AG09319 (cell line): ENCODE measurements at regions not wholly inside any gene's neighbourhood (a gene's known extent, or its start where the extent isn't known, plus 50 kb on each side); places are given as distances from the start of the nearest gene placed in this dataset.
"Not testable (repeated sequence)": the region's sequence is repeated elsewhere in the genome, so short reads cannot be mapped to it uniquely, and the experiment has no call there.

ENCODE experiments used
- DNase-seq: peaks from one replicate; pipeline ENCODE4 v3.0.0-alpha.2; 2010; ENCODE audit warnings: low read depth; ENCODE audit errors: extremely low read depth
- TF ChIP-seq, protein P1 (sequence below): IDR thresholded peaks from 2 replicates; pipeline ENCODE4 v1.5.1; 2011; ENCODE audit warnings: low read depth, mild to moderate bottlenecking, inconsistent platforms, low read length, moderate library complexity

DNA sequence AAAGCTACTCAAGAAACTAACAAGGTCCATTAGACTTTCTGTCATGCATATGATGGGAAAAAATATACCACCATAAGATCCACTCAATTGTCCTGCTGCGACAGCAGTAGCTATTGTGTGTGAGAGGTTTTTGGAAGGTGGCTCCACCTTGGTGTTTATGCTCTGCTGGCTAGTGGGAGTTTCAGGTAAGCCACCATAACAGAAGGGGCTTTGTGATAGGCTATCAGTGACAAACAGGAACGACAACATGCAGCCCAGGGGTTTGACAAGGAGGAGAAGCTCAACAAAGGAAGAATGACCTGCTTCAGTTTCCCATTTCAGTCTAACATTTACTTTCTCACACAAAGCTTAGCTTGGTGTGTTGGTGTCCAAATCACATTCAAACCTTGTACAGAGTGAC lies 182.6 kb downstream of the ATOH1 start:
- TF ChIP-seq, protein P1, sequence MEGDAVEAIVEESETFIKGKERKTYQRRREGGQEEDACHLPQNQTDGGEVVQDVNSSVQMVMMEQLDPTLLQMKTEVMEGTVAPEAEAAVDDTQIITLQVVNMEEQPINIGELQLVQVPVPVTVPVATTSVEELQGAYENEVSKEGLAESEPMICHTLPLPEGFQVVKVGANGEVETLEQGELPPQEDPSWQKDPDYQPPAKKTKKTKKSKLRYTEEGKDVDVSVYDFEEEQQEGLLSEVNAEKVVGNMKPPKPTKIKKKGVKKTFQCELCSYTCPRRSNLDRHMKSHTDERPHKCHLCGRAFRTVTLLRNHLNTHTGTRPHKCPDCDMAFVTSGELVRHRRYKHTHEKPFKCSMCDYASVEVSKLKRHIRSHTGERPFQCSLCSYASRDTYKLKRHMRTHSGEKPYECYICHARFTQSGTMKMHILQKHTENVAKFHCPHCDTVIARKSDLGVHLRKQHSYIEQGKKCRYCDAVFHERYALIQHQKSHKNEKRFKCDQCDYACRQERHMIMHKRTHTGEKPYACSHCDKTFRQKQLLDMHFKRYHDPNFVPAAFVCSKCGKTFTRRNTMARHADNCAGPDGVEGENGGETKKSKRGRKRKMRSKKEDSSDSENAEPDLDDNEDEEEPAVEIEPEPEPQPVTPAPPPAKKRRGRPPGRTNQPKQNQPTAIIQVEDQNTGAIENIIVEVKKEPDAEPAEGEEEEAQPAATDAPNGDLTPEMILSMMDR: no peak
- DNase-seq: no peak

DNA sequence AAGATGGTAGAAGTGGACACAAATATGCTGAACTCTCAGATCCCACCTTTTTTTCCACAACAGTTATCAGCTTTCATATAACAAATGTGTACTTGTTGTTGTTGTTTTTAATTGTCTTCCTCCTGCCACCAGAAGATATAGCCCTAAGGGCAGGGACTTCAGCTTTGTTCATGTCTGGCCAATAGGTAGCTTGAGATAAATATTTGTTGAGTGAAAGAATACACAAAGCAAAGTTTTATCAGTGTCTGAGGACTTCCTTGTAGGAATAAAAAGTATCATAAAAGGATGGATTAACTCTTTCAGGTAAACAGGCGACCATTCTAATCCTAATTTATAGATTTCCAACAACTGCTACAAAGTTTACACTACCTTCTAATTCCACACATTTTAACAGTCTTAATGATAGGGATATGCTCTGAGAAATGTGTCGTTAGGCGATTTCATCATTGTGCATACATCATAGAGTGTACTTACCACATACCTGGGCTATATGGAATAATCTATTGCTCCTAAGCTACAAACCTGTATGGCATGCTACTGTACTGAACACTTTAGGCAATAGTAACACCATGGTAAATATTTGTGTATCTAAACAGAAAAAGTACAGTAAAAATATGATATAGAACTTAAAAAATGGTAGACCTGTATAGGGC lies 186.1 kb downstream of the ATOH1 start:
- no peak for DNase-seq
- TF ChIP-seq, protein P1: no peak

DNA sequence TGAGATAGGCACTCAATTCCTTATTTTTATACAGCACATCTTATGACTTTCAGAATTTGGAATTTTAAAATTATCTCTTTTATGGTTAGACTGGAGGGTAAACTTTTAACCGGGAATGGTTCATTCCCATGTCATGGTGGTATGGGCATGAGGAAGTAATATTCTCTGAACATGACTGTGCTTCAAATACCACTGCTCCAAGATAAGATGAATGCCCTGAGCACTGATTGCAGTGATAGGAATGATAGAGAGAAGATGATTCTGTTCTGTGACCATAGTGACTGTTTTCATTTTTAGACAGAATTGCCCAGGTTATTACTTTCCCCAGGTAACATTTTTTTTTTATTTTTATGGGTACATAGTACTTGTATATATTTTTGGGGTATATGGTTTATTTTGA lies 187.4 kb downstream of the ATOH1 start:
- TF ChIP-seq, protein P1: no peak
- no peak for DNase-seq

DNA sequence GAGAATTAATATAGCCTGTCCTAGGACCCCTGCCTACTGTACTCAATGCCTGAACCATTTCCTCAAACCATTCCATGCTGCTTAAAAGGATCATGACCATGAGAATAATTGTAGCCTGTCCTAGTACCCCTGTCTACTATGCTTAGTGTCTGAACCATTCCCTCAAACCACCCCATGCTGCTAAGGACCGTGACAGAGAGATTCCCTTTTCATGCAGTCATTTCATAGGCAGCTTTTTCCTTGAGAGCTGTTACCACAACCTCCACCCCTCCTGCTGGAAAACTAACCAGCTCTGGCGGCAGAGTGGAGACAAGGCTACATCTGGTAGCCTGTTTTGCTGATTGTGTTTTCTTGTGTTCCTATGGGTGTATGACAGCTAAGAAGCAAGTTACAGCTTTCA lies 174.9 kb upstream of the SMARCAD1 start:
- TF ChIP-seq, protein P1: no peak
- no peak for DNase-seq

DNA sequence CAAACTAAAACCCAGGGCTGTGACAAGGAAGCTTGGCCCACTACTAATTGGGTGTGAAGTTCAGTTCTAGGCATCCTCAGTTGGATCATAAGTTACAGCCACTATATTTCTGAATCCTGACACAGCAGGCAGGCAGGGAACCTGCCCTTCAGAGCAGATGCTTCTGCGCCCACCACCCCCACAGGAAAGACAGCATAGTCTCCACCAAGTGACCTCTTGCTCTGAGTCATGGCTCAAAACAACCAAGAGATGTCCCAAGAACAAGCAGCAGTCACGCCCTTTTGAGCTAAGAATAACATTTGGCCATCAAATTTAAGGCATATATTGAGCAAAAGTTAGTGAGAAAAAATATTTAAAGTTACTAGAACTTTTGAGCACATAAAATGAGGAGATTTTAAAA lies 170.7 kb upstream of the SMARCAD1 start:
- TF ChIP-seq, protein P1: no peak
- no peak for DNase-seq

DNA sequence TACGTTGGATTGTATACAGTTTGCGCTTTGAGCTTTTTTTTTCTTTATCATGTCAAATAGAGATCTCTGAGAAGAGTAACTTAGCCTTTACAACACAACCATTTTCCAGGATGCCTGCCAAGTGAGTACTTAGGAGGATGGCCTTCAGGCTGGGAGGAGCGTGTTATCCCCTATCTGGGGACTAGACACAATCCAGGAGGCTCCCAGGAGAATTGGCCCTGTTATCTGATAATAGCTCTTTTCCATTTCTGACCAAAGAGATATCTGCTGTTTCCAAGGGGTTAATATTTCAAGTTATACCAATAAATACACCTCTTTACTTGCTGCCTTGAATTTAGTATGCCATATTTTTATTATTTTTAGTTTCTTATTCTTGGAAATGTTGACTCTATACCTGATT lies 169.5 kb upstream of the SMARCAD1 start:
- TF ChIP-seq, protein P1: no peak
- DNase-seq: no peak

DNA sequence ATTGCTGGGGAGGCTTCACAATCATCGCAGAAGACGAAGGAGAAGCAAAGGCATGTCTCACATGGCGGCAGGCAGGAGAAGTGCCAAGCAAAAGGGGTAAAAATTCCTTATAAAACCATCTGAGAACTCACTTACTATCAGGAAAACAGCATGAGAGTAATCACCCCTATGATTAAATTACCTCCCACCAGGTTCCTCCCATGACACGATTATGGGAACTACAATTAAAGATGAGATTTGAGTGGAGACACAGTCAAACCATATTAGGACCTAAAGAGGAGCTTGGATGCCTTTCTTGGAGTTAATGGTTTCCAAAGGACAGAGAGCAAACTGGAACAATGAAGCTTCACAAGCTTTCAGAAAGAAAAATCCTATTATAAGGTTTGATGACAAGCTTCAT lies 168.4 kb upstream of the SMARCAD1 start:
- TF ChIP-seq, protein P1: no peak

DNA sequence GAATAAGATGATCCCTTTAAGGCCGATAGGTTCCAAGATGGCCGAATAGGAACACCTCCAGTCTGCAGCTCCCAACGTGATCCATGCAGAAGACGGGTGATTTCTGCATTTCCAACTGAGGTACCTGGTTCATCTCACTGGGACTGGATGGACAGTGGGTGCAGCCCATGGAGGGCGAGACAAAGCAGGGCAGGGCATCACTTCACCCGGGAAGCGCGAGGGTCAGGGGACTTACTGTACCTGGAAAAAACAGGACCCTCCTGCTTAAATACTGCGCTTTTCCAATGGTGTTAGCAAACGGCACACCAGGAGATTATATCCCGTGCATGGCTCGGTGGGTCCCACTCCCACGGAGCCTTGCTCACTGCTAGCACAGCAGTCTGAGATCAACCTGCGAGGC lies 163.2 kb upstream of the SMARCAD1 start:
- not testable (repeated sequence) for DNase-seq

More for the DNA sequence above, 168.4 kb upstream of the SMARCAD1 start:
- no peak for DNase-seq
